H9 (cell line): ENCODE measurements at regions not wholly inside any gene's neighbourhood (a gene's known extent, or its start where the extent isn't known, plus 50 kb on each side); places are given as distances from the start of the nearest gene placed in this dataset.

ENCODE experiments used
- DNase-seq: peaks from one replicate; pipeline ENCODE4 v3.0.0-alpha.2; 2017
- H2AFZ ChIP-seq: one replicate; pipeline ENCODE4 v1.6.1; 2013; ENCODE audit warnings: mild to moderate bottlenecking, low read length, control low read depth, moderate library complexity
- H2AK5ac ChIP-seq: 2 replicates; pipeline ENCODE4 v1.6.1; 2013; ENCODE audit warnings: low read length, control low read depth, mixed read lengths; ENCODE audit not compliant: insufficient read length
- H2BK120ac ChIP-seq: one replicate; pipeline ENCODE4 v1.6.1; 2013; ENCODE audit warnings: low read depth, mild to moderate bottlenecking, low read length, control low read depth, inconsistent platforms; ENCODE audit not compliant: poor library complexity, severe bottlenecking
- H2BK12ac ChIP-seq: 2 replicates; pipeline ENCODE4 v1.6.1; 2013; ENCODE audit warnings: low read length, control low read depth, mixed read lengths, low read depth; ENCODE audit not compliant: insufficient read length
- H2BK15ac ChIP-seq: 2 replicates; pipeline ENCODE4 v1.6.1; 2013; ENCODE audit warnings: low read depth, low read length, control low read depth
- H2BK20ac ChIP-seq: one replicate; pipeline ENCODE4 v1.6.1; 2013; ENCODE audit warnings: low read depth, mild to moderate bottlenecking, low read length, control low read depth, inconsistent platforms; ENCODE audit not compliant: poor library complexity, severe bottlenecking
- H2BK5ac ChIP-seq: 2 replicates; pipeline ENCODE4 v1.6.1; 2013; ENCODE audit warnings: low read length, control low read depth, mixed read lengths; ENCODE audit not compliant: insufficient read length
- H3K14ac ChIP-seq: 2 replicates; pipeline ENCODE4 v1.6.1; 2013; ENCODE audit warnings: low read length, control low read depth; ENCODE audit not compliant: insufficient read depth
- H3K18ac ChIP-seq: 2 replicates; pipeline ENCODE4 v1.6.1; 2013; ENCODE audit warnings: low read depth, mild to moderate bottlenecking, mixed read lengths, low read length, control low read depth; ENCODE audit not compliant: insufficient read length
- H3K23ac ChIP-seq: 2 replicates; pipeline ENCODE4 v1.6.1; 2013; ENCODE audit warnings: low read length, control low read depth, mixed read lengths, low read depth; ENCODE audit not compliant: insufficient read length
- H3K23me2 ChIP-seq: 2 replicates; pipeline ENCODE4 v1.6.1; 2013; ENCODE audit warnings: low read depth, mild to moderate bottlenecking, mixed read lengths, low read length, control low read depth; ENCODE audit not compliant: insufficient read length, poor library complexity, severe bottlenecking
- H3K27ac ChIP-seq: 2 replicates; pipeline ENCODE4 v1.5.1; 2013; ENCODE audit warnings: low read length, control low read depth, mixed read lengths, low read depth; ENCODE audit not compliant: insufficient read length
- H3K27me3 ChIP-seq: 2 replicates; pipeline ENCODE4 v1.6.1; 2013; ENCODE audit warnings: low read length, control low read depth, inconsistent platforms; ENCODE audit not compliant: insufficient read depth
- H3K4ac ChIP-seq: 2 replicates; pipeline ENCODE4 v1.6.1; 2013; ENCODE audit warnings: low read depth, mild to moderate bottlenecking, control low read depth, inconsistent platforms, low read length, moderate library complexity
- H3K4me1 ChIP-seq: 2 replicates; pipeline ENCODE4 v1.6.1; 2013; ENCODE audit warnings: low read length, control low read depth, inconsistent platforms; ENCODE audit not compliant: insufficient read depth
- H3K4me2 ChIP-seq: 2 replicates; pipeline ENCODE4 v1.6.1; 2013; ENCODE audit warnings: low read length, control low read depth, mixed read lengths; ENCODE audit not compliant: insufficient read length, insufficient read depth
- H3K56ac ChIP-seq: 2 replicates; pipeline ENCODE4 v1.6.1; 2013; ENCODE audit warnings: low read depth, mild to moderate bottlenecking, mixed read lengths, low read length, control low read depth; ENCODE audit not compliant: insufficient read length
- H3K79me1 ChIP-seq: 2 replicates; pipeline ENCODE4 v1.6.1; 2013; ENCODE audit warnings: low read depth, mild to moderate bottlenecking, moderate library complexity, low read length, control low read depth, inconsistent platforms; ENCODE audit not compliant: insufficient read depth, poor library complexity, severe bottlenecking
- H3K79me2 ChIP-seq: 2 replicates; pipeline ENCODE4 v1.6.1; 2013; ENCODE audit warnings: low read length, control low read depth, inconsistent platforms; ENCODE audit not compliant: insufficient read depth
- H3K9ac ChIP-seq: 2 replicates; pipeline ENCODE4 v1.6.1; 2013; ENCODE audit warnings: low read length, control low read depth, mixed read lengths; ENCODE audit not compliant: insufficient read length; ENCODE audit errors: extremely low read depth
- H3K9me3 ChIP-seq: one replicate; pipeline ENCODE4 v1.6.1; 2013; ENCODE audit warnings: low read depth, low read length, inconsistent platforms; ENCODE audit not compliant: control insufficient read depth
- H3T11ph ChIP-seq: one replicate; pipeline ENCODE4 v1.6.1; 2013; ENCODE audit warnings: mild to moderate bottlenecking, low read length, control low read depth, inconsistent platforms
- H4K20me1 ChIP-seq: one replicate; pipeline ENCODE4 v1.6.1; 2013; ENCODE audit not compliant: control insufficient read depth, insufficient read length, insufficient read depth
- H4K5ac ChIP-seq: 2 replicates; pipeline ENCODE4 v1.6.1; 2013; ENCODE audit warnings: low read depth, mild to moderate bottlenecking, mixed read lengths, low read length, control low read depth; ENCODE audit not compliant: insufficient read length
- H4K8ac ChIP-seq: replicated peaks from 2 replicates; pipeline ENCODE4 v1.6.1; 2013; ENCODE audit warnings: low read length, control low read depth, mixed read lengths, low read depth; ENCODE audit not compliant: insufficient read length
- H4K91ac ChIP-seq: 2 replicates; pipeline ENCODE4 v1.6.1; 2013; ENCODE audit warnings: low read depth, mild to moderate bottlenecking, moderate library complexity, mixed read lengths, low read length, control low read depth; ENCODE audit not compliant: insufficient read length
- H3K27ac Mint-ChIP-seq, 3 experiments: 2 replicates in 2 of 3; 3 replicates in 1 of 3; pipeline ENCODE4 v1.8.0; 2020 to 2021; ENCODE audit warnings: mixed read lengths in 3 of 3, mild to moderate bottlenecking in 1 of 3, moderate library complexity in 1 of 3
- H3K27me3 Mint-ChIP-seq: 2 replicates; pipeline ENCODE4 v1.8.0; 2021; ENCODE audit warnings: low read depth, mild to moderate bottlenecking, moderate library complexity, mixed read lengths
- H3K36me3 Mint-ChIP-seq, 3 experiments: 2 replicates in 2 of 3; 3 replicates in 1 of 3; pipeline ENCODE4 v1.8.0; 2020 to 2021; ENCODE audit warnings: low read depth in 3 of 3, mixed read lengths in 3 of 3; ENCODE audit not compliant: insufficient read depth in 1 of 3
- H3K4me1 Mint-ChIP-seq, 2 experiments: 2 replicates each; pipeline ENCODE4 v1.8.0; 2020; ENCODE audit warnings: mixed read lengths in 2 of 2
- H3K4me3 Mint-ChIP-seq, 2 experiments: 2 replicates in 1 of 2; 3 replicates in 1 of 2; pipeline ENCODE4 v1.8.0; 2020 to 2021; ENCODE audit warnings: mild to moderate bottlenecking in 2 of 2, mixed read lengths in 2 of 2, moderate library complexity in 1 of 2
- H3K9me3 Mint-ChIP-seq, 2 experiments: 2 replicates in 1 of 2; 3 replicates in 1 of 2; pipeline ENCODE4 v1.8.0; 2020; ENCODE audit warnings: mild to moderate bottlenecking in 2 of 2, mixed read lengths in 2 of 2, moderate library complexity in 1 of 2
- CTCF ChIP-seq: fragments of 200-600 bp; sonication (generic); conservative IDR thresholded peaks from 3 replicates; pipeline ENCODE4 v1.8.0; 2021; ENCODE audit warnings: antibody characterized with exemption, mild to moderate bottlenecking
- WGBS: extraction: QIAGEN DNeasy Blood & Tissue Kit; methylation state at CpG from one replicate; pipeline ENCODE4 v1.1.7; 2013; ENCODE audit warnings: missing lambda C conversion rate, low lambda C conversion rate, mixed read lengths; ENCODE audit not compliant: insufficient read length; ENCODE audit errors: extremely low coverage; 5-methylcytosine and 5-hydroxymethylcytosine counted together

DNA sequence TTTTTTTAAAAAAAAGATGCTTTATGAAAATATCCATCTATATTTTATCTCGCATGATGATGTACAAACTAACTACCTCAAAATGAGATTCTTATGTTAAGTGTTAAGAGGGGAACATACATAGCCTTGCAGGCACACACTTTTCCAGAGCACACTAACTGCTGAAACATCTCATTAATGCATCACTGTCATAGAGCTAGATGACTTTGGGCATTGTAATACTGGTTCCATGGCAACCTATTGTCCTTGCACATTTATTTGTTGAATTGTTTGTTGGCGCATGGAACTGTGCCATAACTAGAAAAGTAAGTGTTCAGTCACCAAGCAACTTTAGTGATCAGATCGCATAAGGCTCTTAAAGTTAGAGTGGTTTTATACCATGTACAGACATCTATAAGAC lies 348.3 kb downstream of the GALC start:
- H3K79me1 ChIP-seq: no peaks in the 10 kb centered on the region
- H3K9me3 Mint-ChIP-seq: peaks cover 18 to 24% of the 10 kb centered on the region in 2 experiments
- H2AK5ac ChIP-seq: no peak overlapping the region
- no peak overlapping the region for H4K91ac ChIP-seq
- no peak overlapping the region for H3K23ac ChIP-seq
- H2BK15ac ChIP-seq: no peak overlapping the region
- H4K20me1 ChIP-seq: no peaks in the 10 kb centered on the region
- H3K27ac ChIP-seq: no peak overlapping the region
- no CpG with 5 or more reads among the region's 3 CpGs for WGBS
- peaks cover 6% of the 10 kb centered on the region for H3K9me3 ChIP-seq
- no peak overlapping the region for H4K8ac ChIP-seq
- H3K4me1 ChIP-seq: no peaks in the 10 kb centered on the region
- no peak overlapping the region for H3K4me2 ChIP-seq
- no peak overlapping the region for H3K14ac ChIP-seq
- no peak overlapping the region for H2AFZ ChIP-seq
- H3K18ac ChIP-seq: no peak overlapping the region
- H2BK12ac ChIP-seq: no peak overlapping the region
- no peaks in the 10 kb centered on the region for H3K27me3 ChIP-seq
- H3K23me2 ChIP-seq: no peaks in the 10 kb centered on the region
- no peak overlapping the region for H3K56ac ChIP-seq
- H3K27me3 Mint-ChIP-seq: no peaks in the 10 kb centered on the region
- H3K4me3 Mint-ChIP-seq: no peak overlapping the region
- DNase-seq: no peak
- no peak overlapping the region for H4K5ac ChIP-seq
- no peaks in the 10 kb centered on the region for H3K4me1 Mint-ChIP-seq
- no peaks in the 10 kb centered on the region for H3K79me2 ChIP-seq
- no peak overlapping the region for H3K9ac ChIP-seq
- H2BK5ac ChIP-seq: no peak overlapping the region
- no peak overlapping the region for H2BK120ac ChIP-seq
- H3K4ac ChIP-seq: no peak overlapping the region
- H2BK20ac ChIP-seq: no peak overlapping the region
- no peak overlapping the region for H3K27ac Mint-ChIP-seq
- H3T11ph ChIP-seq: no peak overlapping the region
- TF ChIP-seq CTCF: no peak
- H3K36me3 Mint-ChIP-seq: peaks cover 7 to 11% (median 8%) of the 10 kb centered on the region in 3 experiments; a peak in 6 of 7 replicates
